ENCODE measurements at regions not wholly inside any gene's neighbourhood (a gene's known extent, or its start where the extent isn't known, plus 50 kb on each side); places are given as distances from the start of the nearest gene placed in this dataset.

GRCh38 chr12:24649209-24649608 is 299.7 kb downstream of the BCAT1 start:
- TF ChIP-seq TAF1 (IDR thresholded peaks at IDR 0.05; ENCODE audit: low read depth) (no peak), EGR1 (IDR thresholded peaks at IDR 0.05) (no peak), REST (IDR thresholded peaks at IDR 0.05; ENCODE audit: low read depth) (peak; percentile 65), MAX (IDR thresholded peaks at IDR 0.05) (no peak)

Data from Ishikawa (cell line).